ENCODE measurements at regions not wholly inside any gene's neighbourhood (a gene's known extent, or its start where the extent isn't known, plus 50 kb on each side); places are given as distances from the start of the nearest gene placed in this dataset.

GRCh38 chr18:65346086-65346485 is 404.7 kb upstream of the CDH7 start:
- no peak overlapping the region for H3K4me3 ChIP-seq (replicated peaks; ENCODE audit: low read depth, low read length)
- DNase-seq (ENCODE audit: extremely low read depth, low read depth), result no peak
- no peak for TF ChIP-seq CTCF (IDR thresholded peaks at IDR 0.05; ENCODE audit: low read depth, low read length, missing control alignments)

GRCh38 chr18:65343571-65343970 is 407.2 kb upstream of the CDH7 start:
- no peak overlapping the region for H3K4me3 ChIP-seq (replicated peaks; ENCODE audit: low read depth, low read length)
- TF ChIP-seq CTCF (IDR thresholded peaks at IDR 0.05; ENCODE audit: low read depth, low read length, missing control alignments), result no peak
- DNase-seq (ENCODE audit: extremely low read depth, low read depth), result no peak

- no peak for DNase-seq (ENCODE audit: extremely low read depth, low read depth)
- no peak overlapping the region for H3K4me3 ChIP-seq (replicated peaks; ENCODE audit: low read depth, low read length)
- no peak for TF ChIP-seq CTCF (IDR thresholded peaks at IDR 0.05; ENCODE audit: low read depth, low read length, missing control alignments)
Observed at GRCh38 chr18:65336411-65336810, 414.4 kb upstream of the CDH7 start.

GRCh38 chr18:65329010-65329409 is 421.8 kb upstream of the CDH7 start:
- H3K4me3 ChIP-seq (replicated peaks; ENCODE audit: low read depth, low read length), result no peak overlapping the region
- TF ChIP-seq CTCF (IDR thresholded peaks at IDR 0.05; ENCODE audit: low read depth, low read length, missing control alignments), result no peak
- DNase-seq (ENCODE audit: extremely low read depth, low read depth), result no peak

- H3K4me3 ChIP-seq (replicated peaks; ENCODE audit: low read depth, low read length), result no peak overlapping the region
- TF ChIP-seq CTCF (IDR thresholded peaks at IDR 0.05; ENCODE audit: low read depth, low read length, missing control alignments), result no peak
- DNase-seq (ENCODE audit: extremely low read depth, low read depth), result no peak
Observed at GRCh38 chr18:65326805-65327204, 424.0 kb upstream of the CDH7 start.

GRCh38 chr18:65322895-65323294 is 427.9 kb upstream of the CDH7 start:
- no peak for DNase-seq (ENCODE audit: extremely low read depth, low read depth)
- TF ChIP-seq CTCF (IDR thresholded peaks at IDR 0.05; ENCODE audit: low read depth, low read length, missing control alignments), result no peak
- no peak overlapping the region for H3K4me3 ChIP-seq (replicated peaks; ENCODE audit: low read depth, low read length)

- no peak for DNase-seq (ENCODE audit: extremely low read depth, low read depth)
- no peak overlapping the region for H3K4me3 ChIP-seq (replicated peaks; ENCODE audit: low read depth, low read length)
- TF ChIP-seq CTCF (IDR thresholded peaks at IDR 0.05; ENCODE audit: low read depth, low read length, missing control alignments), result no peak
Observed at GRCh38 chr18:65298422-65298821, 452.4 kb upstream of the CDH7 start.
